Stomach (tissue), 8 donors: ENCODE measurements at regions not wholly inside any gene's neighbourhood (a gene's known extent, or its start where the extent isn't known, plus 50 kb on each side); places are given as distances from the start of the nearest gene placed in this dataset.
"Not testable (repeated sequence)": the region's sequence is repeated elsewhere in the genome, so short reads cannot be mapped to it uniquely, and the experiment has no call there.

Experiments used
- DNase-seq, 2 donors: peaks; one replicate each; pipeline versions ENCODE4 v3.0.0 to v3.0.0-alpha.2; 2013 to 2019
- H3K27ac ChIP-seq, 5 donors: fragments of 200-600 bp in 4 of 5; sonication (generic) in 4 of 5; one replicate each; pipeline ENCODE4 v1.5.1; 2013 to 2019; ENCODE audit warnings: mild to moderate bottlenecking in 1 of 5, moderate library complexity in 1 of 5
- H3K27me3 ChIP-seq, 3 donors: fragments of 200-600 bp; sonication (generic); one replicate each; pipeline ENCODE4 v1.5.1; 2017 to 2019; ENCODE audit warnings: mixed run types in 1 of 3
- H3K36me3 ChIP-seq, 4 donors: fragments of 200-600 bp; sonication (generic); 1 replicate in 3 of 4; 2 replicates in 1 of 4; pipeline ENCODE4 v1.5.1; 2016 to 2019
- H3K4me1 ChIP-seq, 4 donors: fragments of 200-600 bp; sonication (generic); one replicate each; pipeline ENCODE4 v1.5.1; 2016 to 2019
- H3K4me3 ChIP-seq, 4 donors: fragments of 200-600 bp; sonication (generic) in 3 of 4; one replicate each; pipeline ENCODE4 v1.5.1; 2016 to 2019; ENCODE audit warnings: mild to moderate bottlenecking in 1 of 4
- H3K9me3 ChIP-seq, 4 donors: fragments of 200-600 bp; sonication (generic); one replicate each; pipeline ENCODE4 v1.5.1; 2016 to 2019
- EP300 ChIP-seq: sonication (generic); formaldehyde crosslinking; IDR thresholded peaks from one replicate; pipeline ENCODE4 v1.6.1; 2017; ENCODE audit warnings: antibody characterized with exemption
- POLR2A ChIP-seq, 4 donors: fragments of 450-650 bp; IDR thresholded peaks; one replicate each; pipeline ENCODE4 v1.6.1; 2016; ENCODE audit warnings: antibody characterized with exemption in 4 of 4, control low read depth in 2 of 4, mild to moderate bottlenecking in 1 of 4, moderate library complexity in 1 of 4
- POLR2AphosphoS5 ChIP-seq, 3 donors: sonication (generic); formaldehyde crosslinking; IDR thresholded peaks; one replicate each; pipeline ENCODE4 v1.6.1; 2016; ENCODE audit warnings: antibody characterized with exemption in 3 of 3
- WGBS, 5 donors: extraction: QIAGEN DNeasy Blood & Tissue Kit in 3 of 5; methylation state at CpG; one replicate each; pipeline versions ENCODE4 v1.1.5 to v1.1.7; 2013 to 2018; 5-methylcytosine and 5-hydroxymethylcytosine counted together
- intact Hi-C: fragments of 100-400 bp; cut with DNase I; formaldehyde crosslinking; loops from one replicate; pipeline ENCODE4 v1.15.1; 2023; ENCODE audit warnings: low total_unique reads
- TF ChIP-seq, protein P1 (sequence below), 7 experiments: fragments of 450-650 bp in 4 of 7; fragments of 200-600 bp in 3 of 7; sonication (generic) in 3 of 7; IDR thresholded peaks; one replicate each; pipeline ENCODE4 v1.5.1; 2016 to 2019; ENCODE audit warnings: antibody characterized with exemption in 7 of 7, control low read depth in 2 of 7, mild to moderate bottlenecking in 1 of 7
- donor health status: healthy with polysubstance abuse.
- donor health status: Bipolar disorder and iron deficiency.
- donor health status: healthy.

DNA sequence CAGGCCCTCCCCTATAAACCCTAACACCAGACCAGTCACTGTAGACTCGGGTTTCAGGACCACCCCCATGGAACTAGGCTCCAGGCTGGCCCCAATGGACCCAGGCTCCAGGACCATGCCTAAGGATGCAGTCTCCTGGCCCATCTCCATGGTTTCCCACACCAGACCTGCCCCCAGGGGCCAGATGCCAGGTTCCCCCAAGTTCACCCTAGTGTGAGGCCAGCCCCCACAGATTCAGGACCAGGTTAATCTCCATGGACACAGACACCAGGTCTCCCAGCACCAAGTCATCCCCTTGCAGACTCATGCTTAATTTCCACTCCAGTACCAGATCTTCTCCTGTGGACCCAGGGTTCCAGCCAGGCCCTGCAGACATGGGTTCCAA is 103.8 kb upstream of the LANCL2 start:
- DNase-seq, result no peak
- H3K4me1 ChIP-seq, result peaks cover 0 to 4% (median 1%) of the 10 kb centered on the region in 4 donors
- no peak overlapping the region for H3K27ac ChIP-seq
- 67 to 100% (median 79%) methylated on average over 1 of the region's 1 CpG for WGBS, 5 donors
- no peak overlapping the region for H3K4me3 ChIP-seq
- H3K27me3 ChIP-seq, result peaks cover 0 to 19% (median 0%) of the 10 kb centered on the region in 3 donors
- TF ChIP-seq EP300, result no peak
- TF ChIP-seq POLR2AphosphoS5 (IDR thresholded peaks at IDR 0.05), result no peak
- no peaks in the 10 kb centered on the region for H3K9me3 ChIP-seq
- intact Hi-C loops, result no loop called here
- no peaks in the 10 kb centered on the region for H3K36me3 ChIP-seq

DNA sequence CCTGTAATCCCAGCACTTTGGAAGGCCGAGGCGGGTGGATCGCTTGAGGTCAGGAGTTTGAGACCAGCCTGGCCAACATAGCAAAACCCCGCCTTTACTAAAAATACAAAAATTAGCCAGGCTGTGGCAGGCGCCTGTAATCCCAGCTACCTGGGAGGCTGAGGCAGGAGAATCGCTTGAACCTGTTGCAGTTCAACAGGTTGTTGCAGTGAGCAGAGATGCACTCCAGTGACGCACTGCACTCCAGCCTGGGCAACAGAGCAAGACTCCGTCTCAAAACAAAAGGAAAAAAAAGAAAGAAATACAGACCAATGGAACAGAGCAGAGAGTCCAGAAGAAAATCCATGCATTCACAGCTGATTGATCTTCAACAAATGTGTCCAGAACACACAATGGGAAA is 99.8 kb upstream of the LANCL2 start:
- H3K9me3 ChIP-seq, H3K27me3 ChIP-seq, H3K4me1 ChIP-seq, H3K27ac ChIP-seq, DNase-seq, H3K4me3 ChIP-seq, H3K36me3 ChIP-seq, intact Hi-C loops: not testable (repeated sequence)
- 78 to 94% (median 86%) methylated on average over 8 of the region's 8 CpGs for WGBS, 5 donors

DNA sequence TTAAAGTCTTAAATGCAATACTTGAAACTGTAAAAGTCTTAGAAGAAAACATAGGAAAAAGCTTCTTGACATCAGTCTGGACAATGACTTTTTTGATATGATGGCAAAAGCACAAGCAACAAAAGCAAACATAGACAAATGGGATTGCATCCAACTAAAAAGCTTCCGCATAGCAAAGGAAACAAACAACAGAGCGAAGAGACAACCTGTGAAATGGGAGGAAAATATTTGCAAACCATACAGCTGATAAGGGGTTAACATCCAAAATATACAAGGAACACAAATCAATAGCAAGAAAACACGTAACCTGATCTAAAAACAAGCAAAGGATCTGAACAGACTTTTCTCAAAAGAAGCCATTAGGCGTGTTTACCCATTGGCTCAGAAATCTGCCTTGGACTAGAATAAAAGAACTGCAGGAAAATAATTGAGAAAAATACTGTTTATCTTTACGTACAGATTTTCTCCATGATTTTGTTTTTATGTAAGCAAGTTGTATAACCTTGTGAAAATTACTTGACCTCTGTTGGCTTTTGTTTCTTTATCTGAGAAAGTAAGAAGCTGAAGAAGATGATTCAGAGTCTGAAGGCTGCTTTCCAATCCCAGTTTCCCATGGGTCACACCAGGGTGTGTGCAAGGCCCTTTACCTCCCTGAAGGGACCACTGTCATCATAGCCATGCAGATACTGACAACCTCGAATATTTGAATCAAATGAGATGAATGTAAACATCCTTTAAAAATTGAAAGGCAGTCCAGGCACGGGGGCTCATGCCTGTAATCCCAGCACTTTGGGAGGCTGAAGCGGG is 99.1 kb upstream of the LANCL2 start:
- intact Hi-C loops, result no loop called here
- 32 to 46% (median 44%) methylated on average over 8 of the region's 8 CpGs for WGBS, 5 donors
- H3K4me1 ChIP-seq, result peaks cover 0 to 4% (median 1%) of the 10 kb centered on the region in 4 donors
- no peaks in the 10 kb centered on the region for H3K9me3 ChIP-seq
- DNase-seq, result no peak
- H3K36me3 ChIP-seq, result no peaks in the 10 kb centered on the region
- TF ChIP-seq EP300 (no peak), POLR2A (IDR thresholded peaks at IDR 0.05) (no peak), POLR2AphosphoS5 (IDR thresholded peaks at IDR 0.05) (no peak)
- TF ChIP-seq, protein P1, sequence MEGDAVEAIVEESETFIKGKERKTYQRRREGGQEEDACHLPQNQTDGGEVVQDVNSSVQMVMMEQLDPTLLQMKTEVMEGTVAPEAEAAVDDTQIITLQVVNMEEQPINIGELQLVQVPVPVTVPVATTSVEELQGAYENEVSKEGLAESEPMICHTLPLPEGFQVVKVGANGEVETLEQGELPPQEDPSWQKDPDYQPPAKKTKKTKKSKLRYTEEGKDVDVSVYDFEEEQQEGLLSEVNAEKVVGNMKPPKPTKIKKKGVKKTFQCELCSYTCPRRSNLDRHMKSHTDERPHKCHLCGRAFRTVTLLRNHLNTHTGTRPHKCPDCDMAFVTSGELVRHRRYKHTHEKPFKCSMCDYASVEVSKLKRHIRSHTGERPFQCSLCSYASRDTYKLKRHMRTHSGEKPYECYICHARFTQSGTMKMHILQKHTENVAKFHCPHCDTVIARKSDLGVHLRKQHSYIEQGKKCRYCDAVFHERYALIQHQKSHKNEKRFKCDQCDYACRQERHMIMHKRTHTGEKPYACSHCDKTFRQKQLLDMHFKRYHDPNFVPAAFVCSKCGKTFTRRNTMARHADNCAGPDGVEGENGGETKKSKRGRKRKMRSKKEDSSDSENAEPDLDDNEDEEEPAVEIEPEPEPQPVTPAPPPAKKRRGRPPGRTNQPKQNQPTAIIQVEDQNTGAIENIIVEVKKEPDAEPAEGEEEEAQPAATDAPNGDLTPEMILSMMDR (IDR thresholded peaks at IDR 0.05), result no peak
- H3K27me3 ChIP-seq, result peaks cover 0 to 5% (median 0%) of the 10 kb centered on the region in 3 donors
- no peak overlapping the region for H3K4me3 ChIP-seq
- H3K27ac ChIP-seq, result no peak overlapping the region

- Histone ChIP-seq H3K9me3 (no peaks in the 10 kb centered on the region), H3K36me3 (no peaks in the 10 kb centered on the region), H3K4me3 (no peak overlapping the region), H3K4me1 (peaks cover 0 to 1% (median 0%) of the 10 kb centered on the region in 4 donors), H3K27me3 (peaks cover 0 to 17% (median 0%) of the 10 kb centered on the region in 3 donors), H3K27ac (no peak overlapping the region)
- TF ChIP-seq, protein P1 (IDR thresholded peaks at IDR 0.05), result no peak
- TF ChIP-seq POLR2A (IDR thresholded peaks at IDR 0.05), result no peak
- intact Hi-C loops, result no loop called here
- no peak for DNase-seq
- WGBS, 5 donors, result 56 to 74% (median 60%) methylated on average over 8 of the region's 8 CpGs
Observed at GRCh38 chr7:55271069-55271626, 94.0 kb upstream of the LANCL2 start.

- no peaks in the 10 kb centered on the region for H3K9me3 ChIP-seq
- no peak overlapping the region for H3K4me3 ChIP-seq
- DNase-seq, result no peak
- H3K27me3 ChIP-seq, result peaks cover 0 to 17% (median 0%) of the 10 kb centered on the region in 3 donors
- no peaks in the 10 kb centered on the region for H3K4me1 ChIP-seq
- H3K27ac ChIP-seq, result no peak overlapping the region
- intact Hi-C loops, result no loop called here
- WGBS, 5 donors, result 69 to 79% (median 76%) methylated on average over 2 to 7 of the region's 7 CpGs
- no peak for TF ChIP-seq POLR2AphosphoS5 (IDR thresholded peaks at IDR 0.05)
- TF ChIP-seq EP300, result no peak
- no peak for TF ChIP-seq POLR2A (IDR thresholded peaks at IDR 0.05)
- TF ChIP-seq, protein P1 (IDR thresholded peaks at IDR 0.05), result no peak
- H3K36me3 ChIP-seq, result no peaks in the 10 kb centered on the region
Observed at GRCh38 chr7:55271661-55272060, 93.5 kb upstream of the LANCL2 start.
